Mesothelial cell of epicardium (in vitro differentiated cells): ENCODE measurements at regions not wholly inside any gene's neighbourhood (a gene's known extent, or its start where the extent isn't known, plus 50 kb on each side); places are given as distances from the start of the nearest gene placed in this dataset.

Source experiments
- DNase-seq, 2 experiments: peaks; one replicate each; pipeline ENCODE4 v3.0.0; 2021; ENCODE audit warnings: low spot score in 2 of 2; ENCODE audit not compliant: unreplicated experiment in 2 of 2
- H3K27ac Mint-ChIP-seq: 2 replicates; pipeline ENCODE4 v1.8.0; 2021; ENCODE audit warnings: mixed read lengths
- H3K27me3 Mint-ChIP-seq: 2 replicates; pipeline ENCODE4 v1.8.0; 2021; ENCODE audit warnings: low read depth, mixed read lengths
- H3K36me3 Mint-ChIP-seq: 2 replicates; pipeline ENCODE4 v1.8.0; 2021; ENCODE audit warnings: mixed read lengths
- H3K4me1 Mint-ChIP-seq: 2 replicates; pipeline ENCODE4 v1.8.0; 2021; ENCODE audit warnings: mixed read lengths
- H3K4me3 Mint-ChIP-seq: 2 replicates; pipeline ENCODE4 v1.8.0; 2021; ENCODE audit warnings: mild to moderate bottlenecking, moderate library complexity, mixed read lengths
- H3K9me3 Mint-ChIP-seq: 2 replicates; pipeline ENCODE4 v1.8.0; 2021; ENCODE audit warnings: mixed read lengths
- TF ChIP-seq, protein P1 (sequence below): fragments of 200-600 bp; sonication (generic); IDR thresholded peaks from one replicate; pipeline ENCODE4 v1.5.0; 2021; ENCODE audit warnings: antibody characterized with exemption; ENCODE audit not compliant: unreplicated experiment

DNA sequence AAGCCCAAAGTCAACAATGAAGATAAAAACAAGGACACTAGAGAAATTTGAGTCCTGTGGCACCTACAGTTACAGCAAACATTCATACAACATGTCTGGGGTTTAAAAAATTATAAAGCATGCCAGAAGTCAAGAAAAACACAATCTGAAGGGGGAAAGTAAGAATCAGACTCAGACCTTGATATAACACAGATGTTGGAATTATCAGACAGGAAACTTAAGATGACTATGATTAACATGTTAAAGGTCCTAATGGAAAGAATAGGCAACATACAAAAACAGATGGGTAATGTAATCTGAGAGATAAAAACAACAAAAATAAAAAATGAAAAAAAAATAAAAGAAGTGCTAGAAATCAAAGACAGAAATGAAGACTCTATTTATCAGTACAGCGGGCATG, 446.5 kb downstream of the SPRY1 start:
- no peak for DNase-seq
- TF ChIP-seq, protein P1, sequence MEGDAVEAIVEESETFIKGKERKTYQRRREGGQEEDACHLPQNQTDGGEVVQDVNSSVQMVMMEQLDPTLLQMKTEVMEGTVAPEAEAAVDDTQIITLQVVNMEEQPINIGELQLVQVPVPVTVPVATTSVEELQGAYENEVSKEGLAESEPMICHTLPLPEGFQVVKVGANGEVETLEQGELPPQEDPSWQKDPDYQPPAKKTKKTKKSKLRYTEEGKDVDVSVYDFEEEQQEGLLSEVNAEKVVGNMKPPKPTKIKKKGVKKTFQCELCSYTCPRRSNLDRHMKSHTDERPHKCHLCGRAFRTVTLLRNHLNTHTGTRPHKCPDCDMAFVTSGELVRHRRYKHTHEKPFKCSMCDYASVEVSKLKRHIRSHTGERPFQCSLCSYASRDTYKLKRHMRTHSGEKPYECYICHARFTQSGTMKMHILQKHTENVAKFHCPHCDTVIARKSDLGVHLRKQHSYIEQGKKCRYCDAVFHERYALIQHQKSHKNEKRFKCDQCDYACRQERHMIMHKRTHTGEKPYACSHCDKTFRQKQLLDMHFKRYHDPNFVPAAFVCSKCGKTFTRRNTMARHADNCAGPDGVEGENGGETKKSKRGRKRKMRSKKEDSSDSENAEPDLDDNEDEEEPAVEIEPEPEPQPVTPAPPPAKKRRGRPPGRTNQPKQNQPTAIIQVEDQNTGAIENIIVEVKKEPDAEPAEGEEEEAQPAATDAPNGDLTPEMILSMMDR, result no peak
- Mint-ChIP-seq H3K27me3 (no peaks in the 10 kb centered on the region), H3K4me3 (no peak overlapping the region), H3K9me3 (peaks cover 26% of the 10 kb centered on the region), H3K36me3 (peaks cover 14% of the 10 kb centered on the region), H3K27ac (no peak overlapping the region), H3K4me1 (peaks cover 18% of the 10 kb centered on the region)

DNA sequence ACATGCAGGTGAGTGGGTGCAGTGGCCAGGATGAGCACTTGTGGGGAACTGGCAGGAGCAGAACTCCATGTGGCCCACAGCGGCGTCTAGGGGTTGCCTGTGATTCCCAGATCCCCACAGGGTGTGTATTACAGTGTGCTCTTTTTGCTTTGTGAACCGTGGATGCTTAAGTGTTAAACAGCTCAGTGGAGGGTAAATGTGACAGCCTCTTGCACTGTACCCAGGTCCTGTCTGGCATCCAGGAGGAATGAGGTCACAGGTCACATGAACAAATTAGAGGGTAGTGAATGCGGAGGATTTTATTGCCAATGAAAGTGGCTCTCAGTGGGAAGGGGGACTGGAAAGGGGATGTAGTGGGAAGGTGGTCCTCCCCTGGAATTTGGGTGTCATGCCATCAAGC, 447.8 kb downstream of the SPRY1 start:
- H3K27ac Mint-ChIP-seq, result no peak overlapping the region
- peaks cover 14% of the 10 kb centered on the region for H3K36me3 Mint-ChIP-seq
- DNase-seq, result no peak
- H3K9me3 Mint-ChIP-seq, result peaks cover 26% of the 10 kb centered on the region
- H3K4me3 Mint-ChIP-seq, result no peak overlapping the region
- H3K27me3 Mint-ChIP-seq, result no peaks in the 10 kb centered on the region
- TF ChIP-seq, protein P1, result no peak
- H3K4me1 Mint-ChIP-seq, result peaks cover 16% of the 10 kb centered on the region

DNA sequence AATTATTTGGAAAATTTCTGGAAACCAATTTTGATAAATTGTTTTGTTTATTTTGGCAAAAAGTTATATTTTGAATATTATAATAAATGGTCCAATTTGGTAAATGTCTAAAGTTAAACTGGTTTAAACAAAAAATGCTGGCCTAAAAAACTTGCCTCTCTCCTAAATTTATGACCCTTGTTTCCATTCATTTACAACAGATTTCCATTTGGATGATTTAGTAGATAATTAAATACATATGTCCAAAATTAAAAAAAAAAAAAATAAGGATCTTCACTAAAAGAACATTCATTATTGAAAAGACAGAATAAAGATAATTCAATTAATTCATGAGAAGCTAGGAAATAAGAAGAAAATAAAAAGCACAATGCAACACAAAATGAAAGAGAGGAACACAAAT, 449.5 kb downstream of the SPRY1 start:
- peaks cover 10% of the 10 kb centered on the region for H3K4me1 Mint-ChIP-seq
- DNase-seq, result no peak
- H3K27me3 Mint-ChIP-seq, result no peaks in the 10 kb centered on the region
- H3K4me3 Mint-ChIP-seq, result no peak overlapping the region
- peaks cover 14% of the 10 kb centered on the region for H3K36me3 Mint-ChIP-seq
- H3K27ac Mint-ChIP-seq, result no peak overlapping the region
- H3K9me3 Mint-ChIP-seq, result peaks cover 26% of the 10 kb centered on the region
- TF ChIP-seq, protein P1, result no peak

DNA sequence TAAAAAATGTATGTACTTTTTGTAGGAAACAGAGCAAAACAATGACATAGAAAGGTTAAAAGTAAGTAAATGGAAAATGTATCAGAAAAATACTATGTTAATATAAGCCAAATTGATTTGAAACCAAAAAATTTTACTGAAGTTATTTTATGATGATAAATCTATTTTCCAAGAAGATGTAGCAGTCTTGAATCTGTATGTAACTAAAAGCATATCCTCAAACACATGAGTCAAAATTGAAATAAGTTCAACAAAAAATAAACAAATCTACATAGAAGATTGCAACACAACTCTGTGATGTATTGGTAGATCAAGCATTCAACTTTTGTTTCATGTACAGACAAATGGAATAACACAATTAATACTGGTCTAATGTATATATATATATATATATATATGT, 450.0 kb downstream of the SPRY1 start:
- Mint-ChIP-seq H3K9me3 (peaks cover 26% of the 10 kb centered on the region), H3K27me3 (no peaks in the 10 kb centered on the region), H3K4me3 (no peak overlapping the region), H3K36me3 (peaks cover 14% of the 10 kb centered on the region), H3K27ac (no peak overlapping the region), H3K4me1 (peaks cover 10% of the 10 kb centered on the region)
- TF ChIP-seq, protein P1, result no peak
- no peak for DNase-seq

DNA sequence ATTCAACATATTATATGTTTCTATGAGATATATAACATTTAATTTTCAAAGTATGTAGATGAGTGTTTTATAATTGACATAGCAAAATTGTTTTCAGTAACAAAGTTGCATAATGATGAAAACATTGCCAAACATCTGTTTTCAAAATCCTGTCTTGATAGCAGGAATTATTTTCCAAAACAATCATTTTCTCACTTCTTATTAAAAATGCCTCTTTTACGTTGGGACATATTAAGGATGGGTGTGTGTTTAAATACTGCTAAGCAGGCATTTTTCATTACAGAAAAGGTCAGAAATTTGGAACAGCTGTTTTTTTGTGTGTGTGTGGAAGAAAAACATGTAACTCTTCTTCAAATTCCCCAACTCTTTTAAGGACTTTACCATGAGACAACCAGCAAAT, 452.0 kb downstream of the SPRY1 start:
- Mint-ChIP-seq H3K36me3 (peaks cover 10% of the 10 kb centered on the region), H3K9me3 (peaks cover 13% of the 10 kb centered on the region), H3K27me3 (no peaks in the 10 kb centered on the region), H3K27ac (peak overlapping the region; percentile 16), H3K4me1 (peaks cover 10% of the 10 kb centered on the region), H3K4me3 (no peak overlapping the region)
- DNase-seq, result no peak
- TF ChIP-seq, protein P1, result no peak

DNA sequence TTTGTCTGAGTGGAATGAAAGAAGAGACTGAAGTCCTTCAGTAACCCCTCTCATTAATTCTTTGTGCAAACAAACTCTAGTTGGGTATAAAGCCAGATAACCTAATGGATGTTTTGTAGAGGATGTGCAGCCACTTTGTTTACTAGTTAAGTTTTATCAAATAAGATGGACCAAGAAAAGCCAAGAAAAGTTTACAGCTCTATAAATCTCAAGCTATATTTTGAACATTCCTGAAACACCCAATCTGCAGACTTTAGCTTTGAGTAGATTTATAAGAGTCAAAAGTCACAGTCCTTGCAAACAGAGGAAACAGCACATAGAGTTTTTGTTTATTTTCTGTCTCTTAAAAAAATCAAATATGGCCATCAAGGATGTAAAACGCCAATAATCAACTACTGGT, 452.9 kb downstream of the SPRY1 start:
- peaks cover 10% of the 10 kb centered on the region for H3K4me1 Mint-ChIP-seq
- DNase-seq, result no peak
- TF ChIP-seq, protein P1, result no peak
- no peak overlapping the region for H3K4me3 Mint-ChIP-seq
- peaks cover 4% of the 10 kb centered on the region for H3K36me3 Mint-ChIP-seq
- peaks cover 4% of the 10 kb centered on the region for H3K9me3 Mint-ChIP-seq
- no peaks in the 10 kb centered on the region for H3K27me3 Mint-ChIP-seq
- no peak overlapping the region for H3K27ac Mint-ChIP-seq
